G401.6 (cell line): ENCODE measurements at regions not wholly inside any gene's neighbourhood (a gene's known extent, or its start where the extent isn't known, plus 50 kb on each side); places are given as distances from the start of the nearest gene placed in this dataset.
"Not testable (repeated sequence)": the region's sequence is repeated elsewhere in the genome, so short reads cannot be mapped to it uniquely, and the experiment has no call there.

ENCODE experiments used
- FAIRE-seq: peaks from 2 replicates; lab custom pipeline; 2012; peaks lifted over from hg19 to GRCh38; lab: Jason Lieb, UNC

DNA sequence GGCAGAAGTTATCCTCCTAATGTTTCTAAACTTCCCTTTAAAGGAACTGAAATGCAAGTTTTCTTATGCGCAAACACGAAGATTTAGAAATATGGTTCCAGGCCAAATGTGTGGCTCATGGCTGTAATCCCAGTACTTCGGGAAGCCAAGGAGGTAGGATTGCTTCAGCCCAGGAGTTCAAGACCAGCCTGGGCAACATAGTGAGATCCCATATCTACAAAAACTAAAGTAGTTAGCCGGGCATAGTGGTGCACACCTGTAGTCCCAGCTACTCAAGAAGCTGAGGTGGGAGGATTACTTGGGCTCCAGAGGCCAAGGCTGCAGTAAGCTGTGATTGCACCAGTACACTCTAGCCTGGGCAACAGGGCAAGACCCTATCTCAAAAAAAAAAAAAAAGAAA, 95.8 kb upstream of the SCAF8 start:
- FAIRE-seq: no peak

DNA sequence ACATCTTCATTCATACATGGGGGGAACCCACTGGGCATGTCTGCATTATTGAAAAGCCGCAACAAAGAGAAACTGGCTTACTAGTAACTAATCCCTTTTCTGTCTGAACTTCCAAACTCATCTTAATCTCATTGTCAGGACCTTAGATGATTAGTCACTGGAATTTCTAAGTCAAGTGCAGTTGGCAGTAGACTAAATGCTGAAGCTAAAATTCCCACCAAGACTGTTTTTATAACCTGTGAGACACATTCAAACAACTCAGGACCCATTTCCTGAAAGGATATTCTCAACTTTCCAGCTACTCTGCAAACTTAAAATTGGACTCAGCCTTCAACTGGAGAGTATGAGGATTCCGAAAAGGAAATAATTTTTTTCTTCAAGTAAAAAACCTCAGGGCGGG, 94.8 kb upstream of the SCAF8 start:
- no peak for FAIRE-seq

GRCh38 chr6:154639196-154639595, 94.0 kb upstream of the SCAF8 start:
- FAIRE-seq: not testable (repeated sequence)

- no peak for FAIRE-seq
Observed at GRCh38 chr6:154648188-154648887, 84.9 kb upstream of the SCAF8 start.

GRCh38 chr6:154648888-154649205, 84.4 kb upstream of the SCAF8 start:
- FAIRE-seq: no peak

- no peak for FAIRE-seq
Observed at GRCh38 chr6:154649721-154650120, 83.5 kb upstream of the SCAF8 start.

DNA sequence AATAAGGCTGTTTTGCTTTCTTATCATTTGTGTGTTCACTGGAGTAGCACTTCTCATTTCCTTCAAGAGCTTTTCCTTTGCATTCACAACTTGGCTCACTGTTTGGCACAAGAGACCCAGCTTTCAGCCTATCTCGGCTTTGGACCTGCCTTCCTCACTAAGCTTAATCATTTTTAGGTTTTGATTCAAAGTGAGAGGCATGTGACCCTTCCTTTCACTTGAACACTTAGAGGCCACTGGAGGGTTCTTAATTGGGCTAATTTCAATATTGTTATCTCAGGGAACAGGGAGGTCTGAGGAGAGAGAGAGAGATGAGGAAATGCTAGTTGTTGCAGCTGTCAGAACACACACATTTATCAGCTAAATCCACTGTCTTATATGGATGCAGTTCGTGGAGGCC, 82.9 kb upstream of the SCAF8 start:
- FAIRE-seq: no peak

- FAIRE-seq: no peak
Observed at GRCh38 chr6:154651656-154652055, 81.6 kb upstream of the SCAF8 start.

DNA sequence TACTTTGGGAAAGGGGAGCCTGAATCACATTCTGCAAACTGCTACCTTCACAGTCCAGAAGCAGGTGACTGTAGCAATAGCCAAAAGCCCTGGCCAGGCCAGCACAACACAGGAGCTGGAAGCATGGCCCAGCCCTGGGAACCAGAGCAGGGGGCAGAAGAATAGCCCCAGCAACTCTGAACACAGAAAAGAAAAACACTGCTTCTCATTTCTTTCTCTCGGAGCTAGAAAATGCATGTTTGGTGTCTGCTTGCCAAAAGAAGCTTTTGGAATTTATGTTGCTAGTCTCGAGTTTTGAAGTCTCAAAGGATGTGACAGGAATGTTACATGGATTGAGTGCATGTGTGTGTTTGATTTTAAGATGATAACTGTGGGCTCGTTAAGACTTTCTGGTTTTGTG, 79.8 kb upstream of the SCAF8 start:
- FAIRE-seq: no peak

GRCh38 chr6:154653853-154654252, 79.4 kb upstream of the SCAF8 start:
- FAIRE-seq: no peak

GRCh38 chr6:154656660-154657059, 76.6 kb upstream of the SCAF8 start:
- no peak for FAIRE-seq

DNA sequence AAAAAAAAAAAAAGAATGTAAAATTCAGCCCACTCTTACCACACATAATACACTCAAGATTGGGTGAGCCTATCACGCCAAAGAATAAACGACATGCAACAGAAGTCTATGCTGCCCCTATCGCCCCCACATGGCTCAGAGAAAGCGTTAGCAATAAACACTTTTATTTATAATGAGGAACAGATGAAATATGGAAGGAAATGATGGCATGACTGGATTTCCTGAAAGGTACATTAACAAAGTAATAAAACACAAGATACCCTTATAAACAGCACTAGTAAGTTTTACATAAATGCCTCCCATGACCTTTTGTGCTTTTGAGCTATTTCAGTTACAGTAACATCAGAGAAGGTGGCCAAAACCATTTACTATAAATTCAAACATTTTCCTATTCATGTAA, 71.4 kb upstream of the SCAF8 start:
- FAIRE-seq: no peak

DNA sequence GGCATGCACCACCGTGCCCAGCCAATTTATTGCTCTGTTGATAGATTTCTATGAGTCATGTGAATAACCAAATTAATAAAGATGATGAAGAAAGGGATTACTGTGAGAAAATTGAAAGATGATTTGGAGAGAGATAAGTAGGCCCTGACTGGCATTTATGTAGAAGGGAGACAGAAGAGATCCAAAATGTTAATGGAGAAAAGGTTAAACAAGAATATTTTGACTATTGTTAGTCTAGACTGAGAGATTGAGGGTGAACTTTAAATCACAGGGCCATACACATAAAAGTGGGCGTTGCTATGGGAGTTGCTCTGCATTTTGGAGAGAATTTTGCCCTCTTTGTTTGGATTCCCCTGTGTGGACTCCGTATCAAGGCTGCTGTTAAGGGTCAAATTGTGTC, 68.9 kb upstream of the SCAF8 start:
- FAIRE-seq: no peak

DNA sequence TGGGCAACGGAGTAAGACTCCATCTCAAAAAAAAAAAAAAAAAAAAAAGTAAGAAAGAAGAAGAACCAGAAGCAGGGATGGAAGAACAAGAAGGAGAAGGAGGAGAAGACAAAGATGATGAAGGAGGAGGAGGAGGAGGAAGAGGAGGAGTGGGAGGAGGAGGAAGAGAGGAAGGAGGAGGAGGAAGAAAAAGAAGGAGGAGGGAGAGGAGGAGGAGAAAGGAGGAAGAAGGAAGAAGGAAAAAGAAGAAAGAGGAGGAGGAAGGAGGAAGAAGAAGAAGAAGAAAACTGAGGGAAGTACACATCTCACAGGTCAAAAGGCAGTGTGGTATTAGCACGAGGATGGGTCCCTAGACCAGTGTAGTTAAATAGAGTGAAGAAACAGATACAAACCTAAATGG, 65.1 kb upstream of the SCAF8 start:
- no peak for FAIRE-seq

GRCh38 chr6:154672086-154672485, 61.1 kb upstream of the SCAF8 start:
- no peak for FAIRE-seq

GRCh38 chr6:154673919-154674318, 59.3 kb upstream of the SCAF8 start:
- no peak for FAIRE-seq

GRCh38 chr6:154675602-154676088, 57.6 kb upstream of the SCAF8 start:
- FAIRE-seq: peak; percentile 97

GRCh38 chr6:154682633-154683125, 50.5 kb upstream of the SCAF8 start:
- no peak for FAIRE-seq
